ENCODE measurements at regions not wholly inside any gene's neighbourhood (a gene's known extent, or its start where the extent isn't known, plus 50 kb on each side); places are given as distances from the start of the nearest gene placed in this dataset.

DNA sequence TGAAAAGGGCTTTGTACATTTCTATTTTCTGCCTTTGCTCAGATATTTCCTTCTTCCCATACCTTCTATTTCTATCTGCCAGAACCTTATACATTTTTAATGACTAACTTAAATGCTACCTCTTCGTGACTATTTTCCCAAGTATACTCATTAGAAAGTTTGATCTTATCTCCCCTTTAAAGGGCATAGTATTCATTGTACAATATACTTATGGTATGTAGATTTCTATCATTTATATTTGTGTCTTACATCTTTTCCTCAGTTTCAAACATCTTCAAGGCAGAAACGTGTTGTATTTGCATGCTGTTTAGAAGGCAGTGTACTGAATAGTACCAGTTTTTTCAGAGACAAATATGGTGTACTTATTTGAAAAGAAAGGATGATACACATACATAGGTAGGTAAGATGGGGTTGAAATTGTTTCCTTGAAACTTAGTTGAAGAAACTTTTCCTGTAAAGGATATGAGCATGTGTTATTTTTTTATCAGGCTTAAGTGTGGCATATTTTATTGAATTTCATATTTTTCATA lies 518.1 kb upstream of the NUDT12 start:
- TF ChIP-seq, protein P1, sequence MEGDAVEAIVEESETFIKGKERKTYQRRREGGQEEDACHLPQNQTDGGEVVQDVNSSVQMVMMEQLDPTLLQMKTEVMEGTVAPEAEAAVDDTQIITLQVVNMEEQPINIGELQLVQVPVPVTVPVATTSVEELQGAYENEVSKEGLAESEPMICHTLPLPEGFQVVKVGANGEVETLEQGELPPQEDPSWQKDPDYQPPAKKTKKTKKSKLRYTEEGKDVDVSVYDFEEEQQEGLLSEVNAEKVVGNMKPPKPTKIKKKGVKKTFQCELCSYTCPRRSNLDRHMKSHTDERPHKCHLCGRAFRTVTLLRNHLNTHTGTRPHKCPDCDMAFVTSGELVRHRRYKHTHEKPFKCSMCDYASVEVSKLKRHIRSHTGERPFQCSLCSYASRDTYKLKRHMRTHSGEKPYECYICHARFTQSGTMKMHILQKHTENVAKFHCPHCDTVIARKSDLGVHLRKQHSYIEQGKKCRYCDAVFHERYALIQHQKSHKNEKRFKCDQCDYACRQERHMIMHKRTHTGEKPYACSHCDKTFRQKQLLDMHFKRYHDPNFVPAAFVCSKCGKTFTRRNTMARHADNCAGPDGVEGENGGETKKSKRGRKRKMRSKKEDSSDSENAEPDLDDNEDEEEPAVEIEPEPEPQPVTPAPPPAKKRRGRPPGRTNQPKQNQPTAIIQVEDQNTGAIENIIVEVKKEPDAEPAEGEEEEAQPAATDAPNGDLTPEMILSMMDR (IDR thresholded peaks at IDR 0.05 in 4 of 5, conservative IDR thresholded peaks at IDR 0.05 in 1 of 5) = no peak
- no peak for TF ChIP-seq POLR2A (IDR thresholded peaks at IDR 0.05)
